Breast epithelium (tissue), 4 donors: ENCODE measurements at regions not wholly inside any gene's neighbourhood (a gene's known extent, or its start where the extent isn't known, plus 50 kb on each side); places are given as distances from the start of the nearest gene placed in this dataset.

Experiments used
- DNase-seq, 2 donors: peaks; one replicate each; pipeline ENCODE4 v3.0.0-alpha.2; 2019; ENCODE audit warnings: low spot score in 2 of 2
- H3K27ac ChIP-seq, 2 donors: fragments of 200-600 bp; sonication (generic) in 1 of 2; one replicate each; pipeline ENCODE4 v1.5.1; 2016 to 2019; ENCODE audit warnings: mild to moderate bottlenecking in 1 of 2
- H3K27me3 ChIP-seq, 2 donors: fragments of 200-600 bp; sonication (generic) in 1 of 2; one replicate each; pipeline versions ENCODE4 v1.5.1 to v1.6.0; 2017 to 2019; ENCODE audit warnings: control low read depth in 1 of 2, mild to moderate bottlenecking in 1 of 2
- H3K36me3 ChIP-seq: fragments of 200-600 bp; one replicate; pipeline ENCODE4 v1.5.1; 2019
- H3K4me1 ChIP-seq, 2 donors: fragments of 200-600 bp; sonication (generic); one replicate each; pipeline ENCODE4 v1.5.1; 2016 to 2019; ENCODE audit warnings: control low read depth in 1 of 2
- H3K4me3 ChIP-seq, 3 donors: fragments of 200-600 bp; sonication (generic); 1 replicate in 2 of 3; 2 replicates in 1 of 3; pipeline ENCODE4 v1.5.1; 2016 to 2019; ENCODE audit warnings: mild to moderate bottlenecking in 3 of 3, moderate library complexity in 2 of 3
- H3K9me3 ChIP-seq, 2 donors: fragments of 200-600 bp; sonication (generic) in 1 of 2; one replicate each; pipeline ENCODE4 v1.5.1; 2016 to 2019; ENCODE audit warnings: control low read depth in 1 of 2
- POLR2A ChIP-seq: fragments of 450-650 bp; IDR thresholded peaks from one replicate; pipeline ENCODE4 v1.6.1; 2016; ENCODE audit warnings: antibody characterized with exemption, mild to moderate bottlenecking, moderate library complexity
- POLR2AphosphoS5 ChIP-seq, 3 donors: sonication (generic); formaldehyde crosslinking; IDR thresholded peaks; one replicate each; pipeline ENCODE4 v1.6.1; 2017; ENCODE audit warnings: antibody characterized with exemption in 3 of 3
- intact Hi-C: fragments of 100-400 bp; cut with DNase I; formaldehyde crosslinking; loops from one replicate; pipeline ENCODE4 v1.15.1; 2023; ENCODE audit warnings: low total_unique reads
- TF ChIP-seq, protein P1 (sequence below), 3 donors: fragments of 450-650 bp; IDR thresholded peaks; one replicate each; pipeline ENCODE4 v1.5.1; 2016 to 2017; ENCODE audit warnings: antibody characterized with exemption in 3 of 3, mild to moderate bottlenecking in 3 of 3, moderate library complexity in 3 of 3

DNA sequence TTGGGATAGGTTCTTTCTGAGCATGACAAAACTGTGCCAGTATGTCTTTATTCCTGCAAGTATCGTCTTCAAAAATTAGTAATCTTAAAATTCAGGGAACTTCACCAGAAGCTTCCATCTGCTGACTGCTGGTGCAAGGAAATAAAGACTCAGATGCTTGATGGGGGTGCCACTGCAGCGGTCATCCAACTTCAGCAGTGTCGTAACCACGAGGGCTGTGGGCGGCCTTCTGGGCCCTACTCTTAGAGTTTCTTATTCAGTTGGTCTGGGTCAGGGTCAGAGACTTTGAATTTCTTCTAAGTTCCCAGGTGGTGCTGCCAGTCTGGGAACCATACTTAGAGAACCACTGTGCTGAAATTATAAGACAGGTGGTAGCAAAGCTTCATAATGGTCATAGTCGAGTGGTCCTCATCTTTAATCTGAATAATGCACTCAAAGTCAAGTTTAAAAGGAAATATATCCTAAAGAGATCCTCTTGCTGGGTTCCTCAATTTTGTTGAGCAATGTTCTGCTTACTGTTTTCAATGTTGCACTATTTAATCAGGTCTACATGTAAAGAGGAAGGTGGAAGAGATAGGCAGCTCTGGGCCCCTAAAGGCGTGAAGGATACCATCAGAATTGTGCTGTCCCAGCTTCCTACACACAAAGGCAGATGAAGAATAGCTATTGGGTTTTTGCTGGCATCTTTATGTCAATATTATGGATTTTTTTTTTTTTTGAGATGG lies 165.4 kb upstream of the GMDS start:
- TF ChIP-seq POLR2AphosphoS5 (IDR thresholded peaks at IDR 0.05) (no peak), POLR2A (no peak)
- TF ChIP-seq, protein P1, sequence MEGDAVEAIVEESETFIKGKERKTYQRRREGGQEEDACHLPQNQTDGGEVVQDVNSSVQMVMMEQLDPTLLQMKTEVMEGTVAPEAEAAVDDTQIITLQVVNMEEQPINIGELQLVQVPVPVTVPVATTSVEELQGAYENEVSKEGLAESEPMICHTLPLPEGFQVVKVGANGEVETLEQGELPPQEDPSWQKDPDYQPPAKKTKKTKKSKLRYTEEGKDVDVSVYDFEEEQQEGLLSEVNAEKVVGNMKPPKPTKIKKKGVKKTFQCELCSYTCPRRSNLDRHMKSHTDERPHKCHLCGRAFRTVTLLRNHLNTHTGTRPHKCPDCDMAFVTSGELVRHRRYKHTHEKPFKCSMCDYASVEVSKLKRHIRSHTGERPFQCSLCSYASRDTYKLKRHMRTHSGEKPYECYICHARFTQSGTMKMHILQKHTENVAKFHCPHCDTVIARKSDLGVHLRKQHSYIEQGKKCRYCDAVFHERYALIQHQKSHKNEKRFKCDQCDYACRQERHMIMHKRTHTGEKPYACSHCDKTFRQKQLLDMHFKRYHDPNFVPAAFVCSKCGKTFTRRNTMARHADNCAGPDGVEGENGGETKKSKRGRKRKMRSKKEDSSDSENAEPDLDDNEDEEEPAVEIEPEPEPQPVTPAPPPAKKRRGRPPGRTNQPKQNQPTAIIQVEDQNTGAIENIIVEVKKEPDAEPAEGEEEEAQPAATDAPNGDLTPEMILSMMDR (IDR thresholded peaks at IDR 0.05), result no peak
- Histone ChIP-seq H3K4me3 (no peak overlapping the region), H3K27me3 (no peaks in the 10 kb centered on the region), H3K36me3 (no peaks in the 10 kb centered on the region), H3K9me3 (no peaks in the 10 kb centered on the region), H3K27ac (no peak overlapping the region), H3K4me1 (no peaks in the 10 kb centered on the region)
- intact Hi-C loops, result no loop called here
- no peak for DNase-seq

DNA sequence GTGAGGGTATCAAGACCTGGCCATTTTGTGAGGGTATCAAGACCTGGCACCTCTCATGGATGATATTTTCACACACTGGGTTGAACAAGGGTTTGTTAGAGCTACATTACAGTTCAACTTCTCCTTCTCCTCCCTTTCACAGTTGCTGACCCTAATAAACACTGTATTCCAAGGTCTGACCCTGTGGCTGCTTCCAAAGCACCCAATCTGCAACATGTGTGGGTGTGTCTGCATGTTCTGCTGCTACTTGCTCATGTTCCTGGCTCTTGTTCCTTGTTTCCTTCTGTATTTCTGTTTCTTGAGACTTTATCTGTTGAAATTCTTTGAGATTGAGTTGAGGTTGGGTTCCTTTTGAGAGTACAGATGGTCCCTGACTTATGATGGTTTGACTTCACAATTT lies 162.1 kb upstream of the GMDS start:
- H3K4me1 ChIP-seq, result no peaks in the 10 kb centered on the region
- no peak for TF ChIP-seq POLR2AphosphoS5 (IDR thresholded peaks at IDR 0.05)
- no peak for TF ChIP-seq POLR2A
- TF ChIP-seq, protein P1 (IDR thresholded peaks at IDR 0.05), result no peak
- H3K27ac ChIP-seq, result no peak overlapping the region
- intact Hi-C loops, result no loop called here
- no peaks in the 10 kb centered on the region for H3K27me3 ChIP-seq
- no peaks in the 10 kb centered on the region for H3K36me3 ChIP-seq
- no peaks in the 10 kb centered on the region for H3K9me3 ChIP-seq
- H3K4me3 ChIP-seq, result no peak overlapping the region
- DNase-seq, result no peak

- no peak for DNase-seq
- Histone ChIP-seq H3K4me3 (no peak overlapping the region), H3K4me1 (no peaks in the 10 kb centered on the region), H3K36me3 (no peaks in the 10 kb centered on the region), H3K9me3 (no peaks in the 10 kb centered on the region), H3K27me3 (no peaks in the 10 kb centered on the region), H3K27ac (no peak overlapping the region)
- intact Hi-C loops, result no loop called here
- TF ChIP-seq POLR2A (no peak), POLR2AphosphoS5 (IDR thresholded peaks at IDR 0.05) (no peak)
- TF ChIP-seq, protein P1 (IDR thresholded peaks at IDR 0.05), result no peak
Measured at GRCh38 chr6:2404211-2404929, 159.0 kb upstream of the GMDS start.

DNA sequence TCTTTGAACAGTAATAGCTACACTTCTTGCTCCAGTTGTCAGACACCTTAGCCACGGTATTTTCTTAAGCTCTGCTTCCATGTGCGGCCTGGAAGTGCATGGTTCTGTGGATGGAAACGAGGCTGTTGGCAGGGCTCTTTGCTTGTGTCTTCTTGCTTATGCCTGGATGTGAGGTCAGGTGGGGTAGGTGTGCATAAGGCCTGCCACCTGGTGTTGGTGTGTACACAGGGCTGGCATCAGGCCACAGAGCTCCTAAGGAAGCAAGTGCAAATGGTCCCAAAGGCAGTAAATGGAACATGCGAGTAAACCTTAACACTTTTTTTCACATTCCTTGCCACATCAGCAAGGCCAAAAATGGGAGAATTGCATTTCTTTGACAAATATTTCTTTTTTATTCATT lies 158.1 kb upstream of the GMDS start:
- no peaks in the 10 kb centered on the region for H3K36me3 ChIP-seq
- H3K9me3 ChIP-seq, result no peaks in the 10 kb centered on the region
- intact Hi-C loops, result no loop called here
- TF ChIP-seq, protein P1 (IDR thresholded peaks at IDR 0.05), result no peak
- TF ChIP-seq POLR2AphosphoS5 (IDR thresholded peaks at IDR 0.05) (no peak), POLR2A (no peak)
- no peak for DNase-seq
- no peak overlapping the region for H3K4me3 ChIP-seq
- no peaks in the 10 kb centered on the region for H3K4me1 ChIP-seq
- no peaks in the 10 kb centered on the region for H3K27me3 ChIP-seq
- H3K27ac ChIP-seq, result no peak overlapping the region

DNA sequence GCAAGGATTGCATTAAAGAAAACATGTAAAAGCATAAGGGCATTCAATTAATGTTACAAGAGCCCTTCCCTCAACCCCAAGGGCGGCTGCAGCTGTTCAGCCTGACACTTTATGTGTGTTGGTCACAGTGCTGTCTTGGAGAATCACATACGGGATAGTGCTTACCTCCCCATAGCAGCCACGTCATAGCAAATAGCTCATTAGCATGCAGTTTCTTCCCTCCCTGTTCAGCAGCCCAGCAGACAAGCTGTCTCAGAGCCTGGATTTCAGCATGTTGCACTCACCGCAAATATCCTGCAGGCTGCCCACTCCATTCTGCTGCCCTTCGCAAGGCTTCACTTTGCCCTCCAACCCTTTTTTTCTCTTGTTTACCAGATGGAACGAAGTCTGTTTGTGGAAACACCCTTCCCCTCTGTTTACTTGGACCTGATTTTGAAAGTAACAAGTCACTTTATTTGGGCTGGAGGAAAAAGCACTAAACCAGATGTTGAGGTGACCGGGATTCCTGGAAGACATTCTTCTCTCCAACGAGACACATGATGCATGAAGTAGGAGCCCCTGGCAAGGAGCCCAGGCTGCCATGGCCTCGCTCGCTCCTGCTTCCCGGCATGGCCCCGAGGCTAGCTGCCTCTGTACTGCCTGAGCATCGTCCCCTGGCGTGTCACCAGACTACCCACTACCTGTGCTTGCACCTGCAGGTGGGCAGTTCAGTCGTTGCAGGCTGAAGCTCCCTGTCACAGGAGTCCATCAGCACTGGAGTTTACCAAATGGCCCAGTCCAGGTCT lies 151.6 kb upstream of the GMDS start:
- H3K27ac ChIP-seq, result no peak overlapping the region
- H3K9me3 ChIP-seq, result no peaks in the 10 kb centered on the region
- intact Hi-C loops, result no loop called here
- TF ChIP-seq, protein P1 (IDR thresholded peaks at IDR 0.05), result no peak
- TF ChIP-seq POLR2AphosphoS5 (IDR thresholded peaks at IDR 0.05) (no peak), POLR2A (no peak)
- H3K4me1 ChIP-seq, result no peaks in the 10 kb centered on the region
- H3K27me3 ChIP-seq, result no peaks in the 10 kb centered on the region
- H3K36me3 ChIP-seq, result no peaks in the 10 kb centered on the region
- H3K4me3 ChIP-seq, result no peak overlapping the region
- DNase-seq, result peak; percentile 28 to 58
